ENCODE measurements at regions not wholly inside any gene's neighbourhood (a gene's known extent, or its start where the extent isn't known, plus 50 kb on each side); places are given as distances from the start of the nearest gene placed in this dataset.

GRCh38 chr5:104942735-104943134 is 1380.1 kb upstream of the NUDT12 start:
- DNase-seq (ENCODE audit: low spot score), result no peak
- WGBS, result 61% methylated on average over 1 of the region's 1 CpG
- no peaks in the 10 kb centered on the region for H3K9me3 ChIP-seq
- H3K36me3 ChIP-seq, result no peaks in the 10 kb centered on the region
- TF ChIP-seq POLR2A (IDR thresholded peaks at IDR 0.05) (no peak), CTCF (IDR thresholded peaks at IDR 0.05) (no peak), POLR2AphosphoS5 (IDR thresholded peaks at IDR 0.05) (no peak)
- no peaks in the 10 kb centered on the region for H3K4me1 ChIP-seq (replicated peaks)
- no peak overlapping the region for H3K27ac ChIP-seq
- H3K27me3 ChIP-seq (replicated peaks; ENCODE audit: insufficient read depth), result no peaks in the 10 kb centered on the region
- H3K4me3 ChIP-seq, result no peak overlapping the region
- intact Hi-C loops (cut with DNase I), result no loop called here

- no peak overlapping the region for H3K4me3 ChIP-seq
- WGBS, result 86% methylated on average over 2 of the region's 2 CpGs
- no peaks in the 10 kb centered on the region for H3K36me3 ChIP-seq
- intact Hi-C loops (cut with DNase I), result no loop called here
- no peaks in the 10 kb centered on the region for H3K9me3 ChIP-seq
- TF ChIP-seq CTCF (IDR thresholded peaks at IDR 0.05) (no peak), POLR2AphosphoS5 (IDR thresholded peaks at IDR 0.05) (no peak), POLR2A (IDR thresholded peaks at IDR 0.05) (no peak)
- no peaks in the 10 kb centered on the region for H3K27me3 ChIP-seq (replicated peaks; ENCODE audit: insufficient read depth)
- no peaks in the 10 kb centered on the region for H3K4me1 ChIP-seq (replicated peaks)
- no peak overlapping the region for H3K27ac ChIP-seq
- DNase-seq (ENCODE audit: low spot score), result no peak
Observed at GRCh38 chr5:104941030-104941645, 1378.5 kb upstream of the NUDT12 start.

GRCh38 chr5:104937598-104937997 is 1375.0 kb upstream of the NUDT12 start:
- H3K27me3 ChIP-seq (replicated peaks; ENCODE audit: insufficient read depth), result no peaks in the 10 kb centered on the region
- H3K27ac ChIP-seq, result no peak overlapping the region
- intact Hi-C loops (cut with DNase I), result no loop called here
- H3K36me3 ChIP-seq, result no peaks in the 10 kb centered on the region
- H3K4me3 ChIP-seq, result no peak overlapping the region
- WGBS, result 93% methylated on average over 1 of the region's 1 CpG
- DNase-seq (ENCODE audit: low spot score), result no peak
- TF ChIP-seq POLR2AphosphoS5 (IDR thresholded peaks at IDR 0.05) (no peak), POLR2A (IDR thresholded peaks at IDR 0.05) (no peak), CTCF (IDR thresholded peaks at IDR 0.05) (no peak)
- no peaks in the 10 kb centered on the region for H3K4me1 ChIP-seq (replicated peaks)
- H3K9me3 ChIP-seq, result no peaks in the 10 kb centered on the region

- intact Hi-C loops (cut with DNase I), result no loop called here
- TF ChIP-seq POLR2A (IDR thresholded peaks at IDR 0.05) (no peak), CTCF (IDR thresholded peaks at IDR 0.05) (no peak), POLR2AphosphoS5 (IDR thresholded peaks at IDR 0.05) (no peak)
- H3K27ac ChIP-seq, result no peak overlapping the region
- no peak for DNase-seq (ENCODE audit: low spot score)
- H3K27me3 ChIP-seq (replicated peaks; ENCODE audit: insufficient read depth), result no peaks in the 10 kb centered on the region
- H3K36me3 ChIP-seq, result no peaks in the 10 kb centered on the region
- no peaks in the 10 kb centered on the region for H3K9me3 ChIP-seq
- 81% methylated on average over 2 of the region's 2 CpGs for WGBS
- H3K4me3 ChIP-seq, result no peak overlapping the region
- H3K4me1 ChIP-seq (replicated peaks), result no peaks in the 10 kb centered on the region
Observed at GRCh38 chr5:104932431-104932830, 1369.8 kb upstream of the NUDT12 start.

GRCh38 chr5:104928906-104929520 is 1366.4 kb upstream of the NUDT12 start:
- H3K27me3 ChIP-seq (replicated peaks; ENCODE audit: insufficient read depth), result no peaks in the 10 kb centered on the region
- H3K4me1 ChIP-seq (replicated peaks), result no peaks in the 10 kb centered on the region
- intact Hi-C loops (cut with DNase I), result no loop called here
- H3K4me3 ChIP-seq, result no peak overlapping the region
- H3K36me3 ChIP-seq, result no peaks in the 10 kb centered on the region
- WGBS, result 93% methylated on average over 36 of the region's 36 CpGs
- no peak for DNase-seq (ENCODE audit: low spot score)
- no peak overlapping the region for H3K27ac ChIP-seq
- no peaks in the 10 kb centered on the region for H3K9me3 ChIP-seq
- TF ChIP-seq POLR2AphosphoS5 (IDR thresholded peaks at IDR 0.05), result no peak
- no peak for TF ChIP-seq CTCF (IDR thresholded peaks at IDR 0.05)
- TF ChIP-seq POLR2A (IDR thresholded peaks at IDR 0.05), result no peak
